K562 (cell line): ENCODE measurements at regions not wholly inside any gene's neighbourhood (a gene's known extent, or its start where the extent isn't known, plus 50 kb on each side); places are given as distances from the start of the nearest gene placed in this dataset.

Experiments used
- ATAC-seq: fragments of 200-7000 bp; cut with Tn5 transposase; 3 replicates; pipeline ENCODE4 v1.9.1; 2020; ENCODE audit warnings: moderate library complexity
- BruUV-seq: library from RNA; stranded (reverse); fragments of 400-500 nt; replicated peaks from 2 replicates; lab custom pipeline; 2021; lab: Mats Ljungman, UMichigan
- CTCF ChIA-PET: fragments of 300-600 bp; formaldehyde crosslinking; extraction: SDS; loops from one replicate; lab custom pipeline; 2021; ENCODE audit warnings: low intra/inter-chr PET ratio; lab: Yijun Ruan, JAX
- POLR2A ChIA-PET: fragments of 300-600, 350-650 bp; sonication (Branson Sonifier 250); formaldehyde crosslinking; extraction: SDS; loops from one replicate; lab custom pipeline; 2021; ENCODE audit warnings: antibody characterized with exemption, inconsistent platforms; lab: Yijun Ruan, JAX
- DNase-seq, 4 experiments: peaks; one replicate each; pipeline versions ENCODE4 v3.0.0 to v3.0.0-alpha.2; 2011 to 2018; ENCODE audit warnings: low spot score in 3 of 4, mixed read lengths in 3 of 4; ENCODE audit errors: extremely low read depth in 1 of 4
- FAIRE-seq: peaks from 2 replicates; lab custom pipeline; 2011; peaks lifted over from hg19 to GRCh38; lab: Jason Lieb, UNC
- H2AFZ ChIP-seq: 2 replicates; pipeline ENCODE4 v1.6.0; 2011; ENCODE audit warnings: low read depth, low read length, control low read depth, inconsistent platforms
- H3K27ac ChIP-seq: fragments of 200-600 bp; 3 replicates; pipeline ENCODE4 v1.8.0; 2011; ENCODE audit warnings: low read depth, mild to moderate bottlenecking, control low read depth, inconsistent platforms, low read length, moderate library complexity, mixed read lengths; ENCODE audit errors: extremely low read depth
- H3K27me3 ChIP-seq, 2 experiments: fragments of 300-600 bp in 1 of 2; 2 replicates in 1 of 2; 3 replicates in 1 of 2; pipeline versions ENCODE4 v1.6.0 to v1.8.0; 2011; ENCODE audit warnings: inconsistent platforms in 2 of 2, low read length in 2 of 2, mild to moderate bottlenecking in 1 of 2, mixed read lengths in 1 of 2, moderate library complexity in 1 of 2; ENCODE audit not compliant: control insufficient read depth in 2 of 2, insufficient read depth in 2 of 2
- H3K36me3 ChIP-seq: fragments of 300-600 bp; 3 replicates; pipeline ENCODE4 v1.8.0; 2011; ENCODE audit warnings: mild to moderate bottlenecking, low read length, inconsistent platforms; ENCODE audit not compliant: control insufficient read depth, insufficient read depth
- H3K4me1 ChIP-seq, 2 experiments: fragments of 200-600 bp in 1 of 2; replicated peaks in 1 of 2; 2 replicates in 1 of 2; 3 replicates in 1 of 2; pipeline versions ENCODE4 v1.5.1 to v1.8.0; 2011; ENCODE audit warnings: inconsistent platforms in 2 of 2, low read length in 2 of 2, mild to moderate bottlenecking in 1 of 2, mixed read lengths in 1 of 2, moderate library complexity in 1 of 2; ENCODE audit not compliant: control insufficient read depth in 2 of 2, insufficient read depth in 2 of 2
- H3K4me2 ChIP-seq: 2 replicates; pipeline ENCODE4 v1.6.1; 2011; ENCODE audit warnings: low read length, control low read depth, inconsistent platforms, mixed read lengths; ENCODE audit not compliant: insufficient read depth
- H3K4me3 ChIP-seq: fragments of 200-600 bp; sonication (generic), shearing (Covaris generic); 2 replicates; pipeline ENCODE4 v1.5.1; 2016; ENCODE audit warnings: control low read depth, inconsistent platforms
- H3K79me2 ChIP-seq: fragments of 200-600 bp; 3 replicates; pipeline ENCODE4 v1.8.0; 2011; ENCODE audit warnings: low read length, inconsistent platforms; ENCODE audit not compliant: control insufficient read depth, insufficient read depth
- H3K9ac ChIP-seq, 2 experiments: 2 replicates each; pipeline versions ENCODE4 v1.6.0 to v1.6.1; 2011; ENCODE audit warnings: low read depth in 2 of 2, low read length in 2 of 2, control low read depth in 1 of 2, inconsistent platforms in 1 of 2, mild to moderate bottlenecking in 1 of 2, mixed read lengths in 1 of 2; ENCODE audit not compliant: insufficient read depth in 1 of 2
- H3K9me1 ChIP-seq: one replicate; pipeline ENCODE4 v1.6.0; 2011; ENCODE audit warnings: inconsistent platforms, mild to moderate bottlenecking, low read length, moderate library complexity; ENCODE audit not compliant: control insufficient read depth, insufficient read depth
- H3K9me3 ChIP-seq: replicated peaks from 2 replicates; pipeline ENCODE4 v1.5.1; 2011; ENCODE audit warnings: low read depth, low read length, inconsistent platforms; ENCODE audit not compliant: control insufficient read depth, insufficient read depth
- H4K20me1 ChIP-seq: replicated peaks from 2 replicates; pipeline ENCODE4 v1.6.1; 2011; ENCODE audit warnings: low read length, inconsistent platforms, mixed read lengths; ENCODE audit not compliant: control insufficient read depth, insufficient read depth
- THRAP3 ChIP-seq: fragments of 450-650 bp; IDR thresholded peaks from 2 replicates; pipeline ENCODE4 v1.6.1; 2016; ENCODE audit warnings: mild to moderate bottlenecking, inconsistent platforms, borderline replicate concordance
- WGBS: fragments of 100-300 bp; shearing (Covaris generic); methylation state at CpG from one replicate; pipeline ENCODE4 v1.1.6; 2016; ENCODE audit warnings: low coverage, mixed read lengths; ENCODE audit not compliant: insufficient coverage; ENCODE audit errors: missing lambda C conversion rate; 5-methylcytosine and 5-hydroxymethylcytosine counted together
- in situ Hi-C: fragments of 300-500 bp; cut with MboI; formaldehyde crosslinking; loops from 4 replicates; pipeline ENCODE4 v1.15.0; 2018; ENCODE audit warnings: inconsistent platforms, mixed read lengths
- intact Hi-C: fragments of 100-400 bp; cut with micrococcal nuclease; formaldehyde crosslinking; loops from 2 replicates; pipeline ENCODE4 v1.14.2; 2022
- TF ChIP-seq, protein P1 (sequence below): fragments of 200-600 bp; sonication (generic); IDR thresholded peaks from one replicate; pipeline ENCODE4 v1.6.1; 2012; ENCODE audit warnings: mild to moderate bottlenecking, low read depth, low read length, inconsistent platforms

- no TSS peak for BruUV-seq
Measured at GRCh38 chr5:142246258-142246657, 78.6 kb downstream of the SPRY4 start.

More at GRCh38 chr5:142246258-142246657, 78.6 kb downstream of the SPRY4 start:
- no peaks in the 10 kb centered on the region for H3K79me2 ChIP-seq
- no peak for ATAC-seq
- CTCF ChIA-PET = no interaction called here
- no peak for FAIRE-seq
- no peak for DNase-seq
- TF ChIP-seq, protein P1, sequence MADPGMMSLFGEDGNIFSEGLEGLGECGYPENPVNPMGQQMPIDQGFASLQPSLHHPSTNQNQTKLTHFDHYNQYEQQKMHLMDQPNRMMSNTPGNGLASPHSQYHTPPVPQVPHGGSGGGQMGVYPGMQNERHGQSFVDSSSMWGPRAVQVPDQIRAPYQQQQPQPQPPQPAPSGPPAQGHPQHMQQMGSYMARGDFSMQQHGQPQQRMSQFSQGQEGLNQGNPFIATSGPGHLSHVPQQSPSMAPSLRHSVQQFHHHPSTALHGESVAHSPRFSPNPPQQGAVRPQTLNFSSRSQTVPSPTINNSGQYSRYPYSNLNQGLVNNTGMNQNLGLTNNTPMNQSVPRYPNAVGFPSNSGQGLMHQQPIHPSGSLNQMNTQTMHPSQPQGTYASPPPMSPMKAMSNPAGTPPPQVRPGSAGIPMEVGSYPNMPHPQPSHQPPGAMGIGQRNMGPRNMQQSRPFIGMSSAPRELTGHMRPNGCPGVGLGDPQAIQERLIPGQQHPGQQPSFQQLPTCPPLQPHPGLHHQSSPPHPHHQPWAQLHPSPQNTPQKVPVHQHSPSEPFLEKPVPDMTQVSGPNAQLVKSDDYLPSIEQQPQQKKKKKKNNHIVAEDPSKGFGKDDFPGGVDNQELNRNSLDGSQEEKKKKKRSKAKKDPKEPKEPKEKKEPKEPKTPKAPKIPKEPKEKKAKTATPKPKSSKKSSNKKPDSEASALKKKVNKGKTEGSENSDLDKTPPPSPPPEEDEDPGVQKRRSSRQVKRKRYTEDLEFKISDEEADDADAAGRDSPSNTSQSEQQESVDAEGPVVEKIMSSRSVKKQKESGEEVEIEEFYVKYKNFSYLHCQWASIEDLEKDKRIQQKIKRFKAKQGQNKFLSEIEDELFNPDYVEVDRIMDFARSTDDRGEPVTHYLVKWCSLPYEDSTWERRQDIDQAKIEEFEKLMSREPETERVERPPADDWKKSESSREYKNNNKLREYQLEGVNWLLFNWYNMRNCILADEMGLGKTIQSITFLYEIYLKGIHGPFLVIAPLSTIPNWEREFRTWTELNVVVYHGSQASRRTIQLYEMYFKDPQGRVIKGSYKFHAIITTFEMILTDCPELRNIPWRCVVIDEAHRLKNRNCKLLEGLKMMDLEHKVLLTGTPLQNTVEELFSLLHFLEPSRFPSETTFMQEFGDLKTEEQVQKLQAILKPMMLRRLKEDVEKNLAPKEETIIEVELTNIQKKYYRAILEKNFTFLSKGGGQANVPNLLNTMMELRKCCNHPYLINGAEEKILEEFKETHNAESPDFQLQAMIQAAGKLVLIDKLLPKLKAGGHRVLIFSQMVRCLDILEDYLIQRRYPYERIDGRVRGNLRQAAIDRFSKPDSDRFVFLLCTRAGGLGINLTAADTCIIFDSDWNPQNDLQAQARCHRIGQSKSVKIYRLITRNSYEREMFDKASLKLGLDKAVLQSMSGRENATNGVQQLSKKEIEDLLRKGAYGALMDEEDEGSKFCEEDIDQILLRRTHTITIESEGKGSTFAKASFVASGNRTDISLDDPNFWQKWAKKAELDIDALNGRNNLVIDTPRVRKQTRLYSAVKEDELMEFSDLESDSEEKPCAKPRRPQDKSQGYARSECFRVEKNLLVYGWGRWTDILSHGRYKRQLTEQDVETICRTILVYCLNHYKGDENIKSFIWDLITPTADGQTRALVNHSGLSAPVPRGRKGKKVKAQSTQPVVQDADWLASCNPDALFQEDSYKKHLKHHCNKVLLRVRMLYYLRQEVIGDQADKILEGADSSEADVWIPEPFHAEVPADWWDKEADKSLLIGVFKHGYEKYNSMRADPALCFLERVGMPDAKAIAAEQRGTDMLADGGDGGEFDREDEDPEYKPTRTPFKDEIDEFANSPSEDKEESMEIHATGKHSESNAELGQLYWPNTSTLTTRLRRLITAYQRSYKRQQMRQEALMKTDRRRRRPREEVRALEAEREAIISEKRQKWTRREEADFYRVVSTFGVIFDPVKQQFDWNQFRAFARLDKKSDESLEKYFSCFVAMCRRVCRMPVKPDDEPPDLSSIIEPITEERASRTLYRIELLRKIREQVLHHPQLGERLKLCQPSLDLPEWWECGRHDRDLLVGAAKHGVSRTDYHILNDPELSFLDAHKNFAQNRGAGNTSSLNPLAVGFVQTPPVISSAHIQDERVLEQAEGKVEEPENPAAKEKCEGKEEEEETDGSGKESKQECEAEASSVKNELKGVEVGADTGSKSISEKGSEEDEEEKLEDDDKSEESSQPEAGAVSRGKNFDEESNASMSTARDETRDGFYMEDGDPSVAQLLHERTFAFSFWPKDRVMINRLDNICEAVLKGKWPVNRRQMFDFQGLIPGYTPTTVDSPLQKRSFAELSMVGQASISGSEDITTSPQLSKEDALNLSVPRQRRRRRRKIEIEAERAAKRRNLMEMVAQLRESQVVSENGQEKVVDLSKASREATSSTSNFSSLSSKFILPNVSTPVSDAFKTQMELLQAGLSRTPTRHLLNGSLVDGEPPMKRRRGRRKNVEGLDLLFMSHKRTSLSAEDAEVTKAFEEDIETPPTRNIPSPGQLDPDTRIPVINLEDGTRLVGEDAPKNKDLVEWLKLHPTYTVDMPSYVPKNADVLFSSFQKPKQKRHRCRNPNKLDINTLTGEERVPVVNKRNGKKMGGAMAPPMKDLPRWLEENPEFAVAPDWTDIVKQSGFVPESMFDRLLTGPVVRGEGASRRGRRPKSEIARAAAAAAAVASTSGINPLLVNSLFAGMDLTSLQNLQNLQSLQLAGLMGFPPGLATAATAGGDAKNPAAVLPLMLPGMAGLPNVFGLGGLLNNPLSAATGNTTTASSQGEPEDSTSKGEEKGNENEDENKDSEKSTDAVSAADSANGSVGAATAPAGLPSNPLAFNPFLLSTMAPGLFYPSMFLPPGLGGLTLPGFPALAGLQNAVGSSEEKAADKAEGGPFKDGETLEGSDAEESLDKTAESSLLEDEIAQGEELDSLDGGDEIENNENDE = no peak
- no peak for TF ChIP-seq THRAP3
- H3K27me3 ChIP-seq = no peaks in the 10 kb centered on the region; a peak in 2 of 5 replicates
- no peaks in the 10 kb centered on the region for H4K20me1 ChIP-seq
- H3K4me2 ChIP-seq = no peak overlapping the region
- no peaks in the 10 kb centered on the region for H3K9me3 ChIP-seq
- in situ Hi-C loops = no loop called here
- no peaks in the 10 kb centered on the region for H3K9me1 ChIP-seq
- 38% methylated on average over 9 of the region's 9 CpGs for WGBS
- no peak overlapping the region for H3K9ac ChIP-seq
- POLR2A ChIA-PET = no interaction called here
- intact Hi-C loops = no loop called here
- no peak overlapping the region for H3K27ac ChIP-seq
- H3K4me1 ChIP-seq = peaks cover 0 to 4% of the 10 kb centered on the region in 2 experiments; a peak in 4 of 5 replicates
- no peak overlapping the region for H3K4me3 ChIP-seq
- no peaks in the 10 kb centered on the region for H3K36me3 ChIP-seq
- H2AFZ ChIP-seq = no peak overlapping the region
